GM18867 (cell line): ENCODE measurements at regions not wholly inside any gene's neighbourhood (a gene's known extent, or its start where the extent isn't known, plus 50 kb on each side); places are given as distances from the start of the nearest gene placed in this dataset.
"Not testable (repeated sequence)": the region's sequence is repeated elsewhere in the genome, so short reads cannot be mapped to it uniquely, and the experiment has no call there.

Experiments used
- ATAC-seq: cut with Tn5 transposase; IDR thresholded peaks from one replicate; pipeline ENCODE4 v1.9.1; 2021; ENCODE audit warnings: mild to moderate bottlenecking, moderate library complexity; ENCODE audit not compliant: unreplicated experiment

- no peak for ATAC-seq
Measured at GRCh38 chr10:37576154-37576553, 281.3 kb downstream of the ZNF248 start.

GRCh38 chr10:37572206-37572605, 285.2 kb downstream of the ZNF248 start:
- ATAC-seq: no peak

- ATAC-seq: no peak
Measured at GRCh38 chr10:37566332-37566731, 291.1 kb downstream of the ZNF248 start.

- no peak for ATAC-seq
Measured at GRCh38 chr10:37563715-37564108, 293.7 kb downstream of the ZNF248 start.

GRCh38 chr10:37563107-37563714, 294.2 kb downstream of the ZNF248 start:
- no peak for ATAC-seq

- no peak for ATAC-seq
Measured at GRCh38 chr10:37552881-37553280, 304.5 kb downstream of the ZNF248 start.

GRCh38 chr10:37549054-37549453, 308.4 kb downstream of the ZNF248 start:
- ATAC-seq: no peak

GRCh38 chr10:37535459-37536246, 321.8 kb downstream of the ZNF248 start:
- no peak for ATAC-seq

GRCh38 chr10:37534166-37534565, 323.2 kb downstream of the ZNF248 start:
- ATAC-seq: no peak

GRCh38 chr10:37525410-37525809, 332.0 kb downstream of the ZNF248 start:
- ATAC-seq: not testable (repeated sequence)

- no peak for ATAC-seq
Measured at GRCh38 chr10:37520488-37520887, 336.9 kb downstream of the ZNF248 start.

GRCh38 chr10:37510520-37510919, 346.9 kb downstream of the ZNF248 start:
- not testable (repeated sequence) for ATAC-seq

GRCh38 chr10:37496061-37496460, 361.3 kb downstream of the ZNF248 start:
- ATAC-seq: no peak

- ATAC-seq: peak; percentile 76
Measured at GRCh38 chr10:37495415-37495814, 362.0 kb downstream of the ZNF248 start.

- not testable (repeated sequence) for ATAC-seq
Measured at GRCh38 chr10:37493185-37493796, 364.1 kb downstream of the ZNF248 start.

- peak; percentile 92 for ATAC-seq
Measured at GRCh38 chr10:37490266-37490665, 364.9 kb downstream of the ANKRD30A start.

- ATAC-seq: no peak
Measured at GRCh38 chr10:37489658-37490003, 364.2 kb downstream of the ANKRD30A start.

- ATAC-seq: peak; percentile 69
Measured at GRCh38 chr10:37488792-37489657, 363.6 kb downstream of the ANKRD30A start.

GRCh38 chr10:37480596-37480995, 355.2 kb downstream of the ANKRD30A start:
- ATAC-seq: not testable (repeated sequence)

- no peak for ATAC-seq
Measured at GRCh38 chr10:37479469-37479868, 354.1 kb downstream of the ANKRD30A start.

GRCh38 chr10:37478381-37478780, 353.0 kb downstream of the ANKRD30A start:
- no peak for ATAC-seq
